ENCODE measurements at regions not wholly inside any gene's neighbourhood (a gene's known extent, or its start where the extent isn't known, plus 50 kb on each side); places are given as distances from the start of the nearest gene placed in this dataset.

GRCh38 chr12:24631676-24632426 lies 317.1 kb downstream of the BCAT1 start:
- Histone ChIP-seq H3K4ac (ENCODE audit: low read depth, low read length) (no peak overlapping the region), H3K79me1 (ENCODE audit: low read depth in 1 of 2, low read length in 2 of 2) (no peaks in the 10 kb centered on the region), H3K9me3 (ENCODE audit: control insufficient read depth, insufficient read depth, low read length) (no peaks in the 10 kb centered on the region), H3K4me2 (ENCODE audit: low read depth, low read length) (no peak overlapping the region), H4K91ac (ENCODE audit: insufficient read depth, low read depth, low read length) (no peak overlapping the region), H2AK9ac (replicated peaks; ENCODE audit: low read depth, low read length, poor library complexity) (no peak overlapping the region), H4K8ac (ENCODE audit: low read depth in 2 of 2, low read length in 2 of 2) (no peak overlapping the region), H2AK5ac (ENCODE audit: low read depth, low read length) (no peak overlapping the region), H2BK15ac (ENCODE audit: low read depth, low read length) (no peak overlapping the region), H2BK120ac (ENCODE audit: low read depth, low read length) (no peak overlapping the region), H3K4me1 (ENCODE audit: control insufficient read depth, insufficient read depth, low read length) (no peaks in the 10 kb centered on the region), H2BK5ac (ENCODE audit: low read depth, low read length, poor library complexity, severe bottlenecking) (no peak overlapping the region), H3K9ac (ENCODE audit: low read depth, low read length) (no peak overlapping the region), H3K27me3 (ENCODE audit: control insufficient read depth, insufficient read depth, low read length) (no peaks in the 10 kb centered on the region), H3K4me3 (ENCODE audit: insufficient read depth, low read depth, low read length) (no peak overlapping the region), H2BK20ac (ENCODE audit: low read depth, low read length) (no peak overlapping the region), H2AFZ (replicated peaks; ENCODE audit: low read length, poor library complexity) (no peak overlapping the region), H3K36me3 (ENCODE audit: control insufficient read depth, insufficient read depth, low read length) (no peaks in the 10 kb centered on the region), H3K27ac (ENCODE audit: insufficient read depth, low read length) (no peak overlapping the region), H3K23ac (ENCODE audit: low read depth, low read length) (no peak overlapping the region), H4K5ac (ENCODE audit: low read depth, low read length) (no peak overlapping the region), H3K14ac (replicated peaks; ENCODE audit: low read depth, low read length) (no peak overlapping the region), H4K20me1 (ENCODE audit: insufficient read depth, low read length) (no peaks in the 10 kb centered on the region), H3K9me1 (ENCODE audit: insufficient read depth, low read length) (no peaks in the 10 kb centered on the region), H3K56ac (ENCODE audit: extremely low read depth, insufficient read depth, low read length) (no peak overlapping the region), H3K18ac (ENCODE audit: low read depth, low read length) (no peak overlapping the region)
- ATAC-seq (ENCODE audit: low read depth) (no peak), DNase-seq (no peak)
- ChIA-PET POLR2A (ENCODE audit: unreplicated experiment) (no interaction called here), CTCF (no interaction called here)
- intact Hi-C loops (cut with micrococcal nuclease) (no loop called here), in situ Hi-C loops (cut with MboI; ENCODE audit: low sequenced_read_pairs) (no loop called here), dilution Hi-C loops (cut with HindIII; ENCODE audit: low sequenced_read_pairs, unreplicated experiment) (no loop called here)
- no TSS peak for BruUV-seq (replicated peaks)
- TF ChIP-seq FOS (IDR thresholded peaks at IDR 0.05; ENCODE audit: low read depth, low read length) = no peak
- no peak for TF ChIP-seq POLR2A (IDR thresholded peaks at IDR 0.05; ENCODE audit: low read depth, low read length)
- TF ChIP-seq MAFK (IDR thresholded peaks at IDR 0.05; ENCODE audit: low read depth, low read length) = no peak
- no peak for TF ChIP-seq NFE2L2 (IDR thresholded peaks at IDR 0.05; ENCODE audit: low read depth, low read length)
- no peak for TF ChIP-seq CEBPB (IDR thresholded peaks at IDR 0.05; ENCODE audit: low read depth, low read length)
- no peak for TF ChIP-seq RFX5 (IDR thresholded peaks at IDR 0.05; ENCODE audit: low read depth, low read length)
- no peak for TF ChIP-seq SMC3 (IDR thresholded peaks at IDR 0.05; ENCODE audit: low read depth, low read length)
- no peak for TF ChIP-seq CTCF (conservative IDR thresholded peaks at IDR 0.05; ENCODE audit: low read depth, low read length)
- TF ChIP-seq ELK1 (IDR thresholded peaks at IDR 0.05; ENCODE audit: borderline replicate concordance, low read depth, low read length) = no peak
- TF ChIP-seq RCOR1 (IDR thresholded peaks at IDR 0.05; ENCODE audit: insufficient replicate concordance, low read length) = no peak
- TF ChIP-seq CHD1 (IDR thresholded peaks at IDR 0.05; ENCODE audit: low read depth, low read length) = no peak
- no peak for TF ChIP-seq RAD21 (IDR thresholded peaks at IDR 0.05; ENCODE audit: low read length)
- TF ChIP-seq MXI1 (IDR thresholded peaks at IDR 0.05; ENCODE audit: borderline replicate concordance, low read depth, low read length) = no peak
- no peak for TF ChIP-seq USF2 (IDR thresholded peaks at IDR 0.05; ENCODE audit: low read depth, low read length)
- TF ChIP-seq BHLHE40 (IDR thresholded peaks at IDR 0.05; ENCODE audit: low read depth, low read length) = no peak
- TF ChIP-seq MAZ (IDR thresholded peaks at IDR 0.05; ENCODE audit: borderline replicate concordance, low read depth, low read length) = no peak
- WGBS, 2 experiments (ENCODE audit: extremely low coverage in 2 of 2, insufficient read length in 1 of 2) = no CpG with 5 or more reads among the region's 3 CpGs

Data from IMR-90 (cell line).